ENCODE measurements at regions not wholly inside any gene's neighbourhood (a gene's known extent, or its start where the extent isn't known, plus 50 kb on each side); places are given as distances from the start of the nearest gene placed in this dataset.
"Not testable (repeated sequence)": the region's sequence is repeated elsewhere in the genome, so short reads cannot be mapped to it uniquely, and the experiment has no call there.

DNA sequence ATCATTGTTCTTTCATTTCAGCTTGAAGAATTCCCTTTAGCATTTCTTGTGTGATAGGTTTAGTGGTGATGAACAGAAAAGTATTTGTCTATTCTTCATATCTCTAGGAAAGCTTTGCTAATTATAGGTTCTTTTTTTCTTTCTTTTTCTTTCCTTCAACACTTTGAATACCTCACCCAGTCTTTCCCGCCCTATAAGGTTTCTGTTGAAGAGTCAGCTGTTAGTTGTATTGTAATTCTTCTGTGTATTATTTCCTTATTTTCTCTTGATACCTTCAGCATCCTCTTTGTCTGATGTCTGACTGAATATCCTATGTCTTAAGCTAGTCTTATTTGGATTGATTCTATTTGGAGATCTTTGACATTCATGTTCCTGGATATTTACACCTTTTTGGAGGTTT lies 1989.4 kb downstream of the PCDH9 start:
- TF ChIP-seq ZFX (IDR thresholded peaks at IDR 0.05) = no peak
- TF ChIP-seq, protein P1, sequence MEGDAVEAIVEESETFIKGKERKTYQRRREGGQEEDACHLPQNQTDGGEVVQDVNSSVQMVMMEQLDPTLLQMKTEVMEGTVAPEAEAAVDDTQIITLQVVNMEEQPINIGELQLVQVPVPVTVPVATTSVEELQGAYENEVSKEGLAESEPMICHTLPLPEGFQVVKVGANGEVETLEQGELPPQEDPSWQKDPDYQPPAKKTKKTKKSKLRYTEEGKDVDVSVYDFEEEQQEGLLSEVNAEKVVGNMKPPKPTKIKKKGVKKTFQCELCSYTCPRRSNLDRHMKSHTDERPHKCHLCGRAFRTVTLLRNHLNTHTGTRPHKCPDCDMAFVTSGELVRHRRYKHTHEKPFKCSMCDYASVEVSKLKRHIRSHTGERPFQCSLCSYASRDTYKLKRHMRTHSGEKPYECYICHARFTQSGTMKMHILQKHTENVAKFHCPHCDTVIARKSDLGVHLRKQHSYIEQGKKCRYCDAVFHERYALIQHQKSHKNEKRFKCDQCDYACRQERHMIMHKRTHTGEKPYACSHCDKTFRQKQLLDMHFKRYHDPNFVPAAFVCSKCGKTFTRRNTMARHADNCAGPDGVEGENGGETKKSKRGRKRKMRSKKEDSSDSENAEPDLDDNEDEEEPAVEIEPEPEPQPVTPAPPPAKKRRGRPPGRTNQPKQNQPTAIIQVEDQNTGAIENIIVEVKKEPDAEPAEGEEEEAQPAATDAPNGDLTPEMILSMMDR (conservative IDR thresholded peaks at IDR 0.05) = no peak
- H3K27ac ChIP-seq = no peak overlapping the region

DNA sequence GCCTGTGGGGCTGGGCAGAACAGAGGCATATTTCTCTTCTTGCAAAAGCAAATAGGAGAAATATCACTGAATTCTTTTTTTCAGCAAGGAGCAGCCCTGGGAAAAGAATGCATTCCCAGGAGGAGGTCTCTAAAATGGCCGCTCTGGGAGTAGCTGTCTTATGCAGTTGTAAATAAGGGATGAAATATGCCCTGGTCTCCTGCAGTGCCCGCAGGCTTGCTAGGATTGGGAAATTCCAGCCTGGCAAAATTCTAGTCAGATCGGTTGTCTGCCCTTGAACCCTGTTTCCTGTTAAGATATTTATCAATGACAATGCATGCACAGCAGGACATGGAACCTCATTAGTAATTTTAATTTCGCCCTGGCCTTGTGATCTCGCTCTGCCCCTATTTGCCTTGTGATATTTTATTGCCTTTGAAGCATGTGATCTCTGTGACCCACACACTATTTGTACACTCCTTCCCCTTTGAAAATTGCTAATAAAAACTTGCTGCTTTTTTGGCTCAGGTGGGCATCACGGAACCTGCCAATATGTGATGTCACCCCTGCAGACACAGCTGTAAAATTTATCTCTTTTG lies 1993.2 kb downstream of the PCDH9 start:
- TF ChIP-seq, protein P1 (conservative IDR thresholded peaks at IDR 0.05) = no peak
- no peak for TF ChIP-seq ZFX (IDR thresholded peaks at IDR 0.05)
- H3K27ac ChIP-seq = no peak overlapping the region

DNA sequence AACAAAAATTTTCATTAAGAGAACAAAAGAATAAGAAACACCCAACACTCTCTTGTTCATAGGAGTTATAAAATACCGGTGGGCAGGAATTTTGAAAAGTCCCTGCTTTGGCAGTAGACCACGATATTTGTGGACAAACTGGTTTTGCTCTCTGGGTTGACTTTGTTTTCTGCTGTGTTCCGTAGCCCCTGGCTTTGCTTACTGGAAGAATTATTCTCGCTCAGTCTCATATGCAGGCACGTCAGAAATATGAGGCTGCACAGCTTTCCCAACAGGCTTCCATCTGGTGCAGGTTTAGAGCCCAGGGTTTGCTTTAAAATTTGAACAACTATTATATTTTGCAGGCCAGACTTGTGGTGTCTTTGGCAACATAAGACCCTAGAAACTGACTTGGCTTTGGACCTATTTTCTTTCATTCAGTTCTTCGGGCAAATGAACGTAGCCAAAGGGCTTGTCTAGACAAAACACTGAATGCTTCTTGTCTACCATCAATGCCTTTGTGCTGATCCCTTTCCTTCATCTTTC lies 2012.6 kb downstream of the PCDH9 start:
- H3K27ac ChIP-seq = no peak overlapping the region
- TF ChIP-seq, protein P1 (conservative IDR thresholded peaks at IDR 0.05) = no peak
- TF ChIP-seq ZFX (IDR thresholded peaks at IDR 0.05) = no peak

DNA sequence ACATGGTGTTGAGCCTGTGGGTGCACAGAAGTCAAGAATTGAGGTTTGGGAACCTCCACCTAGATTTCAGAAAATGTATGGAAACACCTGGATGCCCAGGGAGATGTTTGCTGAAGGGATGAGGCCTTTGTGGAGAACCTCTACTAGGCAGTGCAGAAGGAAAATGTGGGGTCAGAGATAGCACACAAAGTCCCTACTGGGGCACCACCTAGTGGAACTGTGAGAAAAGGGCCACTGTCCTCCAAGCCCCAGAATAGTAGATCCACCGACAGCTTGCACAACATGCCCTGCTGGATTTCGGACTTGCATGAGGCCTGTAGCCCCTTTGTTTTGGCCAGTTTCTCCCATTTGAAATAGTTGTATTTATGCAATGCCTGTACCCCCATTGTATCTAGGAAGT lies 2027.3 kb downstream of the PCDH9 start:
- TF ChIP-seq, protein P1 (conservative IDR thresholded peaks at IDR 0.05) = peak; percentile 23
- not testable (repeated sequence) for H3K27ac ChIP-seq

DNA sequence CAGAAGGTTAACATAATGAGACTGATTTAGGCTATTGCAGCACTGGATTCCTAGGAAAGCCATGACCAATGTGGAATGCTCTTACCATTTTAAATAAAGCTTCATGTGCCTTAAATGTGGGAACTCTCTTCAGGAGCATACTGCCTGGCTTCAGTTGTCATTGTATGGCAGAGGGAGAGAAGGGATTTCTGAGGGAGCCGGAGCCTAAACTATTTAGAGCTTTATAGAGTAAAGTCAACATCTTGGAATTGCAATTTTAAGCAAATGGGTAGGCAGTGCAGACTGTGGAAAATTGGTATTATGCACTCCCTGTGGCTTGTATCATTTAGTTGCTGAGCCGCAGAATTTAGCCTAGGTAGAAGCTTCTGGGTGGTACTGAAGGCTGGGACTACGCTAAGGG lies 2041.4 kb downstream of the PCDH9 start:
- no peak overlapping the region for H3K27ac ChIP-seq
- TF ChIP-seq, protein P1 (conservative IDR thresholded peaks at IDR 0.05) = no peak
- TF ChIP-seq ZFX (IDR thresholded peaks at IDR 0.05) = no peak

DNA sequence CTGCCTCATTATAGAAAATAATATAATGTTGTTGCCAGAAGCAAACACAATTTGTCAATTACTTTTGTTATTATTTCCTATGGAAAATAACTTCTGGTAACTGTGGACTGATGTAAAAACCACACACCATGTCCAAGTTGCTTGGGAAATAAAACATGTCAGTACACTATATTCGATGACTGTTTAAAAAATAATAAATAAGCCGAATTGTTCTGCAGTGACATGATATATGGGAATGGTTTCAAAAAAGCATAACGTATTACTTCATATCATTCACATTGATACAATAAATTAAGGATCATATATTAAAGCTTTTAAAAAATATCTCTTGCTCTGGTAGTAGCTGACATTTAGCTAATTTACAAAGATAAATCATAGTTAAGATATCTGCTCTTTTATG lies 2062.1 kb downstream of the PCDH9 start:
- H3K27ac ChIP-seq = no peak overlapping the region
- TF ChIP-seq, protein P1 (conservative IDR thresholded peaks at IDR 0.05) = no peak
- no peak for TF ChIP-seq ZFX (IDR thresholded peaks at IDR 0.05)

DNA sequence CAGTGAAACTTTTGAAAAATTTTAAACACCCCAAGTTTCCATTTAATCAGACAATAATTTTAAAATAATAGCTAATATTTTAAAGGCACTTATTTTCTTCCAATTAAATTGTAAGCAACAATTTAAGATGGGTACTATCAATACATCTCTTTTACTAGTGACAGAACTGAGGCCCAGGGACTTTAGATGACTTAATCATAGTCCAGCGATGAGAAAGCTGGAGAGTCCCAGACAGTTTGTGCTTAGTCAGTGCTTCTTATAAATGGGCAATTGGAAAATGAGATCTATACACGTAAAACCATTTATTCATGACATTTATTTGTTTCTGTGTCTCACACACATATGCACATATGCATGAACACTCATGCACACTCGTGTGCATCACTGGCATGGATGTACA lies 2063.5 kb downstream of the PCDH9 start:
- TF ChIP-seq, protein P1 (conservative IDR thresholded peaks at IDR 0.05) = no peak
- TF ChIP-seq ZFX (IDR thresholded peaks at IDR 0.05) = no peak
- H3K27ac ChIP-seq = no peak overlapping the region

Data from C4-2B (cell line).